ENCODE measurements at regions not wholly inside any gene's neighbourhood (a gene's known extent, or its start where the extent isn't known, plus 50 kb on each side); places are given as distances from the start of the nearest gene placed in this dataset.

DNA sequence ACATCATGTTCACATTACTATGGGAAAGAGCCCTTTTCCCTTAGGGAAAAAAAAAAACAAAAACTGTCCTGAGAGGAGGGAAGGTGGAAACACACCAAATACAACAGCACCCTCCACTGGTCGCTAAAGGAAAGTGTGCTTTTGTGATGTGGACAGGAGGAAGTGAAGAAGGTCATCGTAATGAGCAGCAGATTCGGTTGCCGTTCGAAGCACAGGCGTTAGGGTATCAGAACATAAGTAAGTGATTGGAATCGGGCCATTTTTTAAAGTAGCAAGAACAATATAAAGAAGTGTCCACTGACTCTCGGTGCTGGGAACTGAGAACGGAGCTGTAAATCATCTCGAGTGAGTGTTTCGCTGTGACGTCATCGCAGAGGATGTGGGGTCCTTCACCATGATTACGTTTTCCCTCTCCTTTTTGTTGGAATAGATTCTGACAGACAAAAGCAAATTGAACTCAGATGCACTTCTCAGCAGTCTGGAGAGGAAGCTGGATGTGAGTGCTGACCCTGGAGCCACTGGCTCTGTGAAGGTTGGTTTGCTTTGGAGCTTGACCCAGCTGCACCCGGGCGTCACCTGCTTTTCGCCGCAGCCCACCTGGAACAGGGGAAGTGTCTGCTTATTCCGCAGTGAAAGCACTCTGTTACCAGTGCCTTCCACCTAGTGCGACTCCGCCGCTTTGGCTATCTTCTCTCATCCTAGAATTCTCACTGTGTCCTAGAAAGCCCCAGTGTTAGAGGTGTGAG lies 203.6 kb upstream of the GMDS start:
- no peaks in the 10 kb centered on the region for H3K36me3 Mint-ChIP-seq (ENCODE audit: low read depth)
- no peak for DNase-seq
- H3K27ac Mint-ChIP-seq: no peak overlapping the region
- peaks cover 14% of the 10 kb centered on the region for H3K27me3 Mint-ChIP-seq
- H3K9me3 ChIP-seq (ENCODE audit: control insufficient read depth, low read length, poor library complexity, severe bottlenecking): no peaks in the 10 kb centered on the region
- H3K4me1 Mint-ChIP-seq: peaks cover 4% of the 10 kb centered on the region
- ATAC-seq: no peak
- H3K4me3 Mint-ChIP-seq: peak overlapping the region; percentile 3

DNA sequence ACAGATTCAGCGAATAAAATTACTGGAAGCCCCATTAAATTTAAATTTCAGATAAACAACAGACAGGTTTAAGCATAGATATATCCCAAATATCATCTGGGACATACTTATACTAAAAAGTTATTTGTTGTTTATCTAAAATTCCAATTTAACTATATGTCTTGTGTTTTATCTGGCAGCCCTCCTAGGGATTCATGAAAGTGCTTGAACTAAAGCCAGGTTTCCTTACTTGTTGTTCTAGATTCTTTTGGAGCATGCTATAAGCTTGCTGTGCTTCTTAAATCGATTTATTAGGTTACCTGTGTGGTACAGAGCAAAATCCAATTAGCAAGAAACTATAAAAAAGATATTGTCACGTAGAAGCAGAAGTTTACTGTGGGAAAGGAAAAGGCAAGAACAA lies 202.5 kb upstream of the GMDS start:
- no peak for DNase-seq
- no peak for ATAC-seq
- H3K36me3 Mint-ChIP-seq (ENCODE audit: low read depth): no peaks in the 10 kb centered on the region
- no peak overlapping the region for H3K4me3 Mint-ChIP-seq
- H3K9me3 ChIP-seq (ENCODE audit: control insufficient read depth, low read length, poor library complexity, severe bottlenecking): no peaks in the 10 kb centered on the region
- H3K27ac Mint-ChIP-seq: no peak overlapping the region
- peaks cover 14% of the 10 kb centered on the region for H3K27me3 Mint-ChIP-seq
- peaks cover 4% of the 10 kb centered on the region for H3K4me1 Mint-ChIP-seq

DNA sequence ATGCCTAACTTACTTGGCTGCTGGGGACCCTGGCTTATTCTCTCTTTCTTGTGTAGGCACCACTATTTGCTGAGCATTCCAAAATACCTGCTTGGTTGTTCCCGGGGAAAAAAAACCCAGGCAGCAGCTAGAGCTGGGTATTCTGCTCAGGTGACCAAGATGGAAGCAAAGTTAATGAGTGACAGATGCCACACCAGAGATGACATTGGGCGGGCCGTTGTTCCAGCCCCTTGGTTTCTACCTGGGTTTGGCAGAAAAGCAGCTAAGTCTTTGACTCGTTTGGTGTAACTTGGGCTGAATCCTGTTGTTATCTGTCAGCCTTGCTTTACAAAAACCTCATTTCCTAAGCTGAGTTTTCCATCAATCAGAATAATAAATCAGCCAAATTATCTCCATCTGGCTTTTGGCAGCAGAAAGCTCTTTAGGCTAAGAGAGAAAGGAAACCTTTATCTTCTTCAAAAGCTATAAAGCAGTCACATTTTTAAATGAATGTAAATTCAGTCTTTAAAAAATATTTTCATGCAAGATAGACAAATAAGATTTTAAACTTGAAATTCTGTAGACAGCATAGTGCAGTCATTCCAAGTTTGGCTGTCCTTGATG lies 202.0 kb upstream of the GMDS start:
- no peak for DNase-seq
- H3K9me3 ChIP-seq (ENCODE audit: control insufficient read depth, low read length, poor library complexity, severe bottlenecking): no peaks in the 10 kb centered on the region
- H3K27ac Mint-ChIP-seq: no peak overlapping the region
- H3K27me3 Mint-ChIP-seq: peaks cover 14% of the 10 kb centered on the region
- H3K4me3 Mint-ChIP-seq: no peak overlapping the region
- ATAC-seq: no peak
- no peaks in the 10 kb centered on the region for H3K36me3 Mint-ChIP-seq (ENCODE audit: low read depth)
- H3K4me1 Mint-ChIP-seq: peaks cover 4% of the 10 kb centered on the region

DNA sequence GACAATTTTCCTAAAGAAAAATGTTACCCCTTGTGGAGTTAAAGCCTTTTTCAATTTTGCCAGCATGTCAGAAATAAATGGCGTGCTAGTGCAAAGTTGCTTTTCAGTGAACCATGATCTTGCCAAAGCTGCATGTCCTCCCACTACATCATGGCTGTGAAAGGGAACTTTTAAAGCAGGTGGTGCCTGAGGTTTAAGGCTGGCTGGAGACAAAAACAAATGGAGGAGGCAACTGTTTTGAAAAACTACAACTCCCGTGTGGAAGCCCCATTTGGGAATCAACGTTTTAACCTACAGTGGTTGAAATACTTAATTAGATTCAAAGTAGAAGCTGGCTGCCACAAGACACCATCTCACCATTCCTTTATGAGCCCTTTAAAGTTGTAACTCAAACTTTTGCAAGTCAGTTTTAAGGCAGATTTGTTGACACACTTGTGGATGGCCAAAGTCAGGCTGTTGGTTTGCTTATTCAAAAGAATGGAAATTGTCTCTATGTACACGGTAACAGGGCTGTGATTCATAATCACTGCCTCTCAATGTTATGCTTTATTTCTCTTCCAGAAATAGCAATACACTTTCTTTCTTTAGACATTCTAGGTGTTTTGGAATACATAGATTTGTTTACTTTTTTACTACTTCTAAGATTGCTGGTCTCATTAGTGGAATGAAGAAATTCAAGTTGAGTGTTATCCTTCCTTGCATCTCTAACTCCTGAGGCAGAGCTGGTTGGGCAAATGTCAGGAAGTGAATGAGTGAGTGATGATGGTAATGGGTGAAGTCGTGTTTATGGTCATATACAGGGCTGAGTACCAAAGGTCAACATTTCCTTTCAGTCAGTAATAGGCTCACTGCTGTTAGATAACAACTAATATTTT lies 196.4 kb upstream of the GMDS start:
- no peaks in the 10 kb centered on the region for H3K36me3 Mint-ChIP-seq (ENCODE audit: low read depth)
- DNase-seq: no peak
- ATAC-seq: no peak
- no peaks in the 10 kb centered on the region for H3K9me3 ChIP-seq (ENCODE audit: control insufficient read depth, low read length, poor library complexity, severe bottlenecking)
- no peaks in the 10 kb centered on the region for H3K4me1 Mint-ChIP-seq
- H3K27me3 Mint-ChIP-seq: peaks cover 3% of the 10 kb centered on the region
- H3K4me3 Mint-ChIP-seq: no peak overlapping the region
- no peak overlapping the region for H3K27ac Mint-ChIP-seq

DNA sequence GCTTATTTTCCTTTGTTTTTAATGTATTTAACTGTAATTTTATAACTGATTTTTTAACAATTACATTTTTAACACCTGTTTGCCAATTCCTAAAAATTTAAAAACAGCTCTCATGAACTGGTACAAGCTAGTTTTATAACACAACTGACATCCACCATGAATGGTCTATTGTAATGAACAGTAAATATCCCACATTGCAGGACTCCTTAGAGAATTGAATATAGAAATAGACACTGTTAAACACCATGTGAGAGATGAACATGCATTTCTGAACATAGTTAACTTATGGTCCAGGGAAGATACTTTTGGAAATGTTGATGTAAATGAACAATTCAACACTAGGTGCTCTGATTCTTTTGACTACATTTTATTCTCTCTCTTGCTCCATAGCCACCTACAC lies 195.1 kb upstream of the GMDS start:
- ATAC-seq (no peak), DNase-seq (no peak)
- Mint-ChIP-seq H3K36me3 (ENCODE audit: low read depth) (no peaks in the 10 kb centered on the region), H3K27ac (no peak overlapping the region), H3K4me1 (no peaks in the 10 kb centered on the region), H3K4me3 (no peak overlapping the region), H3K27me3 (no peaks in the 10 kb centered on the region)
- no peaks in the 10 kb centered on the region for H3K9me3 ChIP-seq (ENCODE audit: control insufficient read depth, low read length, poor library complexity, severe bottlenecking)

DNA sequence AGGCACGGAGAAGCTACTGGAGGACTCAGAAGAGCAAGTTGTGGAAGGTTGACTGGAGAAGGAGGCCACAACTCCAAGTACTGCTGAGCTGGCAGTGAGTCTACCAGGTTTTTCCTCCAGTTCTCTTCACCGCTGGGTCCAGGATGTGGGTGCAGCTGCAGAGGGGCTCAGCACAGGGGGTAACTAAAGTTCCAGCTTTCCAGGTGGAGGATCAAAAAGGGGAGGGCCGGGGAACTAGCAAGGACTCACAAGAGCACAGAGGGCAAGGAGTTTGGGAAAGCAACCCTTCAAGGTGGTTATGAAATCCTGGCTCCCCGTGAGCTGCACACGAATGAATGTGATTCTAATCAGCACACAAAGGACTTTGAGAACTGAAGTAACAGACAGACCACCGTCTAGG lies 194.2 kb upstream of the GMDS start:
- Mint-ChIP-seq H3K27me3 (no peaks in the 10 kb centered on the region), H3K27ac (no peak overlapping the region), H3K36me3 (ENCODE audit: low read depth) (peaks cover 3% of the 10 kb centered on the region), H3K4me3 (no peak overlapping the region), H3K4me1 (no peaks in the 10 kb centered on the region)
- H3K9me3 ChIP-seq (ENCODE audit: control insufficient read depth, low read length, poor library complexity, severe bottlenecking): no peaks in the 10 kb centered on the region
- no peak for ATAC-seq
- DNase-seq: no peak

DNA sequence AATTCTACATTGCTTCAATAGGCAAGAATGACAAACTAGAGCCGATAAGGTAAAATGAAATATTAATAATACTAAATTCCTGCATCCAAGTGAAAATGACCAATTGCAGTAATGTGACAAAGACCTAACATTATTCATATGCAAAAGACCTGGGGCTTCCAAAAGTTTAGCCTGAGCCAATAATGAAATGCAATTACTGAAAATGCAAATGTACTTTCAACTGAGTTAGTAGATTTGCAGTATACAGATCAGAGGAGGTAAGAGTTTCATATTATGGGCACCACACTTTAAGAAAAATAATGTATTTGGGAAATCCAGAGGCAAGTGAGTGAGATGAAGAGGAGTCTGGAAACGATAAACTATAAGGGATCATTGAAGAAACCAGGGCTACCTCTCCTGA lies 193.7 kb upstream of the GMDS start:
- ATAC-seq (no peak), DNase-seq (no peak)
- Mint-ChIP-seq H3K27ac (no peak overlapping the region), H3K36me3 (ENCODE audit: low read depth) (peaks cover 3% of the 10 kb centered on the region), H3K27me3 (no peaks in the 10 kb centered on the region), H3K4me1 (no peaks in the 10 kb centered on the region), H3K4me3 (no peak overlapping the region)
- H3K9me3 ChIP-seq (ENCODE audit: control insufficient read depth, low read length, poor library complexity, severe bottlenecking): no peaks in the 10 kb centered on the region

DNA sequence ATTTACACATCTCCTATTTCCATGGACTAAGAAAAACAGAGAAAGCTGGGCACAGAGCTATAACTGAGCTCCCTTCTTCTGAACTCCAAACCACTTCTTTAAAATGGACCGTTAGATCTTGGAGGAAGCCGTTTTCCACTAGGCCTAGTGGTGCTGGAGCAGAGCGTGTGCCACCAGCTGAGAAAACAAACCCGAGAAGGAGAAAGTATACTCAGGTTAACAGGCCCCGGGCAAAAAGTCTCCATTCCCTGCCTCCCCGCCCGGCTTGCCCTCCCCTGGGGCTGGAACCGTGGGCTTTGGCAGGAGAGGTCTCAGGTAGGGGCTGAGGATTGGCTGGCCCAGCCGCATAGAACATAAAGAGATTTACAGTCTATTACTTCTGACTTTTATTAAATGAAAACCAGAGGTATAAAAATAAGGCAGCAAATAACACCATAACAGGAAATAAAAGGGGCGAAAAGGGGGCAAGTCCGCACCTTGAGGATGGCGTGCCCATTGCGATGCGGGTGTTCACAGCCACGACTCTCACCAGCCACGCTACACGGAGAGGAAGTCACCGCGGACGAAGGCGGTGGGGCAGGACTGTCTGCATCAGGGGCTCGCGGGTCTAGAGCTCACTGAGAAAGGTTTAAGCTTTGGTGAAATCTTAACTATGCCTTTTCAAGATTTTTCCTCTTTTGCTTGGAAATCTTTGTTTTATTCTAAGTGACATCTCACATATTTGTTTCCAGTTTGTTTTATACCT lies 191.2 kb upstream of the GMDS start:
- no peak overlapping the region for H3K4me3 Mint-ChIP-seq
- H3K4me1 Mint-ChIP-seq: no peaks in the 10 kb centered on the region
- no peaks in the 10 kb centered on the region for H3K9me3 ChIP-seq (ENCODE audit: control insufficient read depth, low read length, poor library complexity, severe bottlenecking)
- H3K36me3 Mint-ChIP-seq (ENCODE audit: low read depth): peaks cover 6% of the 10 kb centered on the region
- no peaks in the 10 kb centered on the region for H3K27me3 Mint-ChIP-seq
- ATAC-seq: no peak
- H3K27ac Mint-ChIP-seq: no peak overlapping the region
- no peak for DNase-seq

DNA sequence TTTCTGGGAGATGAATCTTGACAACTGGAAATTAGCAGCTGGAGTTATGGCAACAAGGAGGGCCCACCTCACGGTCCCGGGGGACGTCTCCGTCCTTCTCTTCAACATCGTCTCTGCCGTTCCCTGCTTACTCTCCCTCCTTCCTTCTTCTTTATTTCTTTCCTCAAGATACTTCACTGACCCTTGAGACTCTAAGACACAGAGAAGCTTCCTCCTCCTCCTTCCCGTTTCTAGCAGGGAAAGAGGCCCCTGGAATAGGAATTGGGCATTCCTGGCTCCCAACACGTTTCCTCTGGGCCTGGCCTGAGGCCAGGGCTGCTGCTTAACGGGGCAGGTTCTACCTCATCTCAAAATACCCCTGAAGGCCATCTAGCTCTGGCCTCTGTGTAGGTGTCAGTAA lies 189.9 kb upstream of the GMDS start:
- no peak overlapping the region for H3K27ac Mint-ChIP-seq
- ATAC-seq: no peak
- no peaks in the 10 kb centered on the region for H3K27me3 Mint-ChIP-seq

DNA sequence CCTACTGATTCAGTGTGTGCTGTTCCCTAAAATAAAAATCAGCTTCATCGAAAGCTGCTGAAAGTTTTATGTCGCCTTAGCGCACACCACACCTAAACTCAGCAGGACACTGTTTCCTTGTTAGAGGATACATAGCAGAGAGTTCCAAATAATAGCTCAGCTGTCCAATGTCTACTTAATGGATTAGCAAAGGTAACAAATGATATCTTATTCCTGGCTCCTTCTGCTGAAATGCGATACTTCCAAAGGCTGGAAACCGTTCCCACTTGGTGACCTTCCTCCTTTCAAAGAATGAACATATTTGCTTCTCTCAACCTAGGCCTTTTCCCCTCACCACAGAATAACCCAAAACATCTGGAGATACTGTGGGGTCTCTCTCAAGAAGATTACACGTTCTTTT lies 189.5 kb upstream of the GMDS start:
- no peaks in the 10 kb centered on the region for H3K9me3 ChIP-seq (ENCODE audit: control insufficient read depth, low read length, poor library complexity, severe bottlenecking)
- ATAC-seq (no peak), DNase-seq (no peak)
- Mint-ChIP-seq H3K27me3 (no peaks in the 10 kb centered on the region), H3K4me1 (no peaks in the 10 kb centered on the region), H3K36me3 (ENCODE audit: low read depth) (peaks cover 6% of the 10 kb centered on the region), H3K4me3 (no peak overlapping the region), H3K27ac (no peak overlapping the region)

More for the DNA sequence above, 189.9 kb upstream of the GMDS start:
- H3K9me3 ChIP-seq (ENCODE audit: control insufficient read depth, low read length, poor library complexity, severe bottlenecking): no peaks in the 10 kb centered on the region
- Mint-ChIP-seq H3K4me1 (no peaks in the 10 kb centered on the region), H3K4me3 (no peak overlapping the region), H3K36me3 (ENCODE audit: low read depth) (peaks cover 6% of the 10 kb centered on the region)
- DNase-seq: no peak

DNA sequence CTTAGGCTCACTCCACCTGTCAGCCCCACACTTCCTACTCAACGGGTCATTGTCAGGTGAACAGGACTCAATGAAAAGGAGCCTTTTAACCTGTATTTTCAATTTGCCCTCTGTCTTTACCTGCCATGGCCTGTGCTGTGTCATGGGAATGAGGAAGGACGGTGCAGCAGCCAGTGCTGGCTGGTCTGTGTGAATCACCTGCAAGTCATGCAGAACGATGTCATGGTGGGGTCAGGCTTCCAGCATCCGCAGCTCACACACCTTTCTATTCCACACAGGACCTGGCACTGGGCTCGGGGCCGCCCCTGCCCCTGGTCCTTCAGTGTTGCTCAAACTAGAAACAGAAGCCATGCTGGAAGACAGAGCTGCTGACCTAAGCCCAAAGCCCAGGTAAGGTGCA lies 188.7 kb upstream of the GMDS start:
- H3K27me3 Mint-ChIP-seq: no peaks in the 10 kb centered on the region
- no peak for ATAC-seq
- no peak for DNase-seq
- H3K4me3 Mint-ChIP-seq: no peak overlapping the region
- peaks cover 6% of the 10 kb centered on the region for H3K36me3 Mint-ChIP-seq (ENCODE audit: low read depth)
- H3K27ac Mint-ChIP-seq: no peak overlapping the region
- no peaks in the 10 kb centered on the region for H3K4me1 Mint-ChIP-seq
- no peaks in the 10 kb centered on the region for H3K9me3 ChIP-seq (ENCODE audit: control insufficient read depth, low read length, poor library complexity, severe bottlenecking)

DNA sequence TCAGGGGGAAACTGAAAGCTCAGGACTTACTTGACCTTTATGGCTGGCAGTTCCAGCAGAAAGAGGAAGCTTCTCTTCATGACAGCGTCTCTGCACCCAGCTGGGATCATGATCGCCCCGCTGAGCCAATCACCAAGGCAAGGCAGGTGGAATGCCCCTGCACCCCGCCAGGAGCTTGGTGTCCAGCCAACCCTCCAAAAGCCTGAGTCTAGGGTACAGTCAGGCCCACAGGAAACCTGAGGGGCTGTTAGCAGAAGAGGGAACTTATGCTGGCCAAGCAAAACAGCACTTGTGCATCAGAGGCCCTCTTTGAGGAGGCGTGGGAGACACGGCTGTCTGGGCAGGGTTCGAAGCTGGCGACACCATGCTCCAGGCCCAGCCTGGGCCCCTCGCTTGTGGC lies 188.3 kb upstream of the GMDS start:
- no peak overlapping the region for H3K4me3 Mint-ChIP-seq
- no peak overlapping the region for H3K27ac Mint-ChIP-seq
- no peaks in the 10 kb centered on the region for H3K4me1 Mint-ChIP-seq
- no peaks in the 10 kb centered on the region for H3K27me3 Mint-ChIP-seq
- ATAC-seq (no peak), DNase-seq (no peak)
- H3K9me3 ChIP-seq (ENCODE audit: control insufficient read depth, low read length, poor library complexity, severe bottlenecking): no peaks in the 10 kb centered on the region
- H3K36me3 Mint-ChIP-seq (ENCODE audit: low read depth): peaks cover 6% of the 10 kb centered on the region

DNA sequence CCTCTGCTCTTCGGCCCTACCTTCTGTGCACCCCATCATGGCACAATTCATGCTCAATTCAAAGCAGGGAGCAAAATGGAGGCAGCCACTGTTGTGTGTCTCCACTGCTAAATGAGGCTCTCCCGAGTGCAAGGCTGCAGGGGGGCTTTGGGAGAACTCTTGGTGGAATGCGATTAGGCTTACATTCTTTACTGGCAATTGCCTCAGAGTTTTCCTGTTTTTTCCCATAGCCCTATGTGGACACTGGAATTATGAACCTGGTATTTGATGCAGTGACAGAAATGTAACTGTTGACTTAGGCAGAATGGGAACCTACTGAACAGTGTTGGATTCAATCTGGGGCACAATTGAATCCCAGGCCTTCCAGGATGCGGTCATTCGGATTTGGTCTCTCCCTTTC lies 187.9 kb upstream of the GMDS start:
- no peaks in the 10 kb centered on the region for H3K9me3 ChIP-seq (ENCODE audit: control insufficient read depth, low read length, poor library complexity, severe bottlenecking)
- no peak for ATAC-seq
- Mint-ChIP-seq H3K4me3 (no peak overlapping the region), H3K36me3 (ENCODE audit: low read depth) (peaks cover 6% of the 10 kb centered on the region), H3K27me3 (no peaks in the 10 kb centered on the region), H3K27ac (no peak overlapping the region), H3K4me1 (no peaks in the 10 kb centered on the region)
- no peak for DNase-seq

All from T-helper 17 cell (primary cell).